CD4-positive, alpha-beta T cell treated with Interleukin-6 for 4 hours (primary cell): ENCODE measurements at regions not wholly inside any gene's neighbourhood (a gene's known extent, or its start where the extent isn't known, plus 50 kb on each side); places are given as distances from the start of the nearest gene placed in this dataset.
"Not testable (repeated sequence)": the region's sequence is repeated elsewhere in the genome, so short reads cannot be mapped to it uniquely, and the experiment has no call there.

Experiments
- DNase-seq: peaks from one replicate; pipeline ENCODE4 v3.0.0-alpha.2; 2020; ENCODE audit warnings: mixed read lengths

GRCh38 chr7:16933296-16934279 is 51.8 kb upstream of the AGR3 start:
- peak; percentile 18 for DNase-seq

GRCh38 chr7:16934722-16935340 is 53.0 kb upstream of the AGR3 start:
- DNase-seq = no peak

GRCh38 chr7:16935341-16935735 is 53.6 kb upstream of the AGR3 start:
- DNase-seq = no peak

- no peak for DNase-seq
These were observed 55.0 kb upstream of the AGR3 start for GRCh38 chr7:16936626-16937422.

GRCh38 chr7:16939161-16939560 is 57.4 kb upstream of the AGR3 start:
- DNase-seq = peak; percentile 5

- DNase-seq = no peak
These were observed 59.0 kb upstream of the AGR3 start for GRCh38 chr7:16940776-16941175.

GRCh38 chr7:16942929-16943509 is 61.2 kb upstream of the AGR3 start:
- no peak for DNase-seq

- DNase-seq = no peak
These were observed 63.2 kb upstream of the AGR3 start for GRCh38 chr7:16944936-16945335.

GRCh38 chr7:16945372-16945771 is 63.6 kb upstream of the AGR3 start:
- no peak for DNase-seq

- DNase-seq = not testable (repeated sequence)
These were observed 66.3 kb upstream of the AGR3 start for GRCh38 chr7:16948110-16948509.

GRCh38 chr7:16951483-16952080 is 69.8 kb upstream of the AGR3 start:
- DNase-seq = no peak

GRCh38 chr7:16954321-16954720 is 72.5 kb upstream of the AGR3 start:
- DNase-seq = no peak

GRCh38 chr7:16958724-16959123 is 76.9 kb upstream of the AGR3 start:
- DNase-seq = no peak

- DNase-seq = no peak
These were observed 78.7 kb upstream of the AGR3 start for GRCh38 chr7:16960337-16960965.

GRCh38 chr7:16961641-16962040 is 79.9 kb upstream of the AGR3 start:
- DNase-seq = no peak

GRCh38 chr7:16963044-16963443 is 81.3 kb upstream of the AGR3 start:
- no peak for DNase-seq

GRCh38 chr7:16965697-16966096 is 83.9 kb upstream of the AGR3 start:
- DNase-seq = not testable (repeated sequence)

GRCh38 chr7:16967300-16967811 is 85.6 kb upstream of the AGR3 start:
- no peak for DNase-seq

- no peak for DNase-seq
These were observed 89.1 kb upstream of the AGR3 start for GRCh38 chr7:16970732-16971482.

- no peak for DNase-seq
These were observed 93.9 kb upstream of the AGR3 start for GRCh38 chr7:16975712-16976111.
